ENCODE measurements at regions not wholly inside any gene's neighbourhood (a gene's known extent, or its start where the extent isn't known, plus 50 kb on each side); places are given as distances from the start of the nearest gene placed in this dataset.

DNA sequence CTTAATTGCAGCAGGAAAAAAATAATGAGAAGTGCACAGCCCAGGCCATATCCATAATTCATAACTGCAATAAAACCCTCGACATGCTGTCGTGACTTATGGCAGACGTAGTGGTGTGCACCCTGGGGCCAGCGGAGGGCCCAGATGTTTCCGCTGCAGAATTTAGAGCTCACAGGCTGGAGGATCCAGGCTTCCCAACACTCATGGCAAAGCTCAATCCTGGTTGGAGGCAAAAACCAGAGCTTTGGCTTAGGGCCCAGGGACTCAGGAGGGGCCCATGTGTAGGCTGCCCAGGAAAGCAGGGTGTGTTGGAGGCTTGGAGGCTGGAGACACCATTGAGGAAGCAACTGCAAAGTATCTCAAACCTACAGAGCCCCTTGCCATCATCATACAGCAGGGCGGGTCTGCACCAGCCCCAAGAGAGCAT is 68.7 kb downstream of the SERPINA3 start:
- POLR2A ChIA-PET = no interaction called here
- no peak overlapping the region for H3K4me3 ChIP-seq (ENCODE audit: low read length)
- no peaks in the 10 kb centered on the region for H3K4me1 Mint-ChIP-seq (ENCODE audit: low read depth)
- intact Hi-C loops (cut with DNase I, micrococcal nuclease) = loop anchor here in 1 of 2 experiments (10.0 kb wide), 1 partner anchor 1314 kb away; no protein-coding TSS in a partner anchor
- no peaks in the 10 kb centered on the region for H3K36me3 Mint-ChIP-seq (ENCODE audit: low read depth)
- H3K4me1 ChIP-seq (ENCODE audit: insufficient read depth, low read length) = no peaks in the 10 kb centered on the region
- H3K27me3 ChIP-seq (ENCODE audit: control insufficient read depth in 1 of 2, insufficient read depth in 2 of 2, low read length in 2 of 2) = peaks cover 0 to 4% of the 10 kb centered on the region in 2 experiments
- no peaks in the 10 kb centered on the region for H3K9me3 Mint-ChIP-seq
- H3K9me3 ChIP-seq (ENCODE audit: control insufficient read depth in 1 of 2, insufficient read depth in 1 of 2, low read length in 2 of 2) = no peaks in the 10 kb centered on the region
- H3K27ac ChIP-seq (ENCODE audit: low read depth in 1 of 2, low read length in 2 of 2) = no peak overlapping the region
- CTCF ChIA-PET = no interaction called here
- peaks cover 23% of the 10 kb centered on the region for H3K27me3 Mint-ChIP-seq
- no peaks in the 10 kb centered on the region for H3K36me3 ChIP-seq (ENCODE audit: insufficient read depth, low read length)
- no peak for TF ChIP-seq CTCF (IDR thresholded peaks at IDR 0.05)
- no peak overlapping the region for H3K27ac Mint-ChIP-seq
- ATAC-seq (ENCODE audit: poor library complexity) (no peak), DNase-seq (no peak)
- no peak overlapping the region for H3K4me3 Mint-ChIP-seq

GRCh38 chr14:94679937-94680861 is 68.0 kb downstream of the SERPINA3 start:
- TF ChIP-seq CTCF (IDR thresholded peaks at IDR 0.05) = no peak

GRCh38 chr14:94679106-94679810 is 67.1 kb downstream of the SERPINA3 start:
- DNase-seq (no peak), ATAC-seq (ENCODE audit: poor library complexity) (no peak)
- POLR2A ChIA-PET = no interaction called here
- Mint-ChIP-seq H3K4me3 (no peak overlapping the region), H3K27me3 (peaks cover 33% of the 10 kb centered on the region), H3K27ac (no peak overlapping the region), H3K36me3 (ENCODE audit: low read depth) (no peaks in the 10 kb centered on the region), H3K9me3 (no peaks in the 10 kb centered on the region), H3K4me1 (ENCODE audit: low read depth) (no peaks in the 10 kb centered on the region)
- H3K27me3 ChIP-seq (ENCODE audit: control insufficient read depth in 1 of 2, insufficient read depth in 2 of 2, low read length in 2 of 2) = peaks cover 0 to 4% of the 10 kb centered on the region in 2 experiments
- CTCF ChIA-PET = no interaction called here
- H3K4me1 ChIP-seq (ENCODE audit: insufficient read depth, low read length) = no peaks in the 10 kb centered on the region
- intact Hi-C loops (cut with DNase I, micrococcal nuclease) = no loop called here
- peaks cover 0 to 4% of the 10 kb centered on the region in 2 experiments for H3K9me3 ChIP-seq (ENCODE audit: control insufficient read depth in 1 of 2, insufficient read depth in 1 of 2, low read length in 2 of 2)
- no peak overlapping the region for H3K27ac ChIP-seq (ENCODE audit: low read depth in 1 of 2, low read length in 2 of 2)
- H3K36me3 ChIP-seq (ENCODE audit: insufficient read depth, low read length) = no peaks in the 10 kb centered on the region
- TF ChIP-seq CTCF (IDR thresholded peaks at IDR 0.05) = no peak
- no peak overlapping the region for H3K4me3 ChIP-seq (ENCODE audit: low read length)

More at GRCh38 chr14:94679937-94680861, 68.0 kb downstream of the SERPINA3 start:
- Mint-ChIP-seq H3K9me3 (no peaks in the 10 kb centered on the region), H3K27me3 (peaks cover 30% of the 10 kb centered on the region), H3K27ac (no peak overlapping the region), H3K4me1 (ENCODE audit: low read depth) (no peaks in the 10 kb centered on the region), H3K4me3 (no peak overlapping the region), H3K36me3 (ENCODE audit: low read depth) (no peaks in the 10 kb centered on the region)
- Histone ChIP-seq H3K9me3 (ENCODE audit: control insufficient read depth in 1 of 2, insufficient read depth in 1 of 2, low read length in 2 of 2) (no peaks in the 10 kb centered on the region), H3K36me3 (ENCODE audit: insufficient read depth, low read length) (no peaks in the 10 kb centered on the region), H3K4me3 (ENCODE audit: low read length) (no peak overlapping the region), H3K27ac (ENCODE audit: low read depth in 1 of 2, low read length in 2 of 2) (no peak overlapping the region), H3K27me3 (ENCODE audit: control insufficient read depth in 1 of 2, insufficient read depth in 2 of 2, low read length in 2 of 2) (peaks cover 0 to 4% of the 10 kb centered on the region in 2 experiments), H3K4me1 (ENCODE audit: insufficient read depth, low read length) (no peaks in the 10 kb centered on the region)
- ATAC-seq (ENCODE audit: poor library complexity) (no peak), DNase-seq (no peak)
- ChIA-PET CTCF (no interaction called here), POLR2A (no interaction called here)
- intact Hi-C loops (cut with DNase I, micrococcal nuclease) = loop anchor here in 1 of 2 experiments (10.0 kb wide), 1 partner anchor 1315 kb away; no protein-coding TSS in a partner anchor

All from CD4-positive, alpha-beta T cell (primary cell).